ENCODE measurements at regions not wholly inside any gene's neighbourhood (a gene's known extent, or its start where the extent isn't known, plus 50 kb on each side); places are given as distances from the start of the nearest gene placed in this dataset.

DNA sequence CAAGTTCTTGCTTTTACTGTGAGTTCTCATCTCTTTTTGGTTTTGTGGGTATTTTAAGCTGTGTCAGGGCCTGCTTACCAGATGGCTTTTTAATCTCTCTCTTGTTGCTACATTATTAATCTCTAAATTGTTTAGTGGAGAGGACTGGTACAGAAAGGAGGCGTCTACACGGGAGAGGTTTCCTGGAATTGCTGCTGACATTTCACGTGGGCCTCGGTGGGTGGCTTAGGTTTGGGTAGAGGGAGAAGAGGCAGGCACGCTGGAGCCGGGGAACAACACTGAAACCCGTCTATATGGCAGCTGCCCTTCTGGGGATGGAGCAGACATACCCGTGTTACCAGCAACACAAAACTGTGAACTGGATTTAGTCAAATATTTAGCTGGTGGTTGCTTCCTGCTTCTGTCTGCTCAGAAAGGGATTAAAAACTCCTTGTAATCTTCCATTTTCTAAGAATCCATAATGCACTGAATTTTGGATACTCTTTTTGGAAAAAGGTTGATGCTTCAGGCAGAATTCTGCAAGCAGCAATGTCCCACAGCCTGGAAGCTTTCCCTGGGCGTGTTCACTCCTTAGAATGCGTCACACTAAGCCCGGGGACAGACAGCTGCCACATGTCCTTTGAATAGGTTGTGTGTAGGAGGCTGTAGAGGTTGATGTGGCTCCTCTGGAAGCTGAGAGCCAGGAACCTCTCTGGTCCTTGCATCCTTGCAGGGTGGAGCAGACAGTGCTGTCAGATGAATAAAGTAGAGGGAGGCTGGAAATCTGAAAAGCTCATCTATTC, 199.8 kb upstream of the GATB start:
- H3K9me3 ChIP-seq, result no peaks in the 10 kb centered on the region
- intact Hi-C loops (cut with DNase I; ENCODE audit: low total_unique reads), result no loop called here
- H3K36me3 ChIP-seq, result no peaks in the 10 kb centered on the region
- H3K4me3 ChIP-seq, result no peak overlapping the region
- no peak for DNase-seq
- no peak overlapping the region for H3K27ac ChIP-seq
- no peaks in the 10 kb centered on the region for H3K4me1 ChIP-seq
- no peaks in the 10 kb centered on the region for H3K27me3 ChIP-seq
- TF ChIP-seq, protein P1, sequence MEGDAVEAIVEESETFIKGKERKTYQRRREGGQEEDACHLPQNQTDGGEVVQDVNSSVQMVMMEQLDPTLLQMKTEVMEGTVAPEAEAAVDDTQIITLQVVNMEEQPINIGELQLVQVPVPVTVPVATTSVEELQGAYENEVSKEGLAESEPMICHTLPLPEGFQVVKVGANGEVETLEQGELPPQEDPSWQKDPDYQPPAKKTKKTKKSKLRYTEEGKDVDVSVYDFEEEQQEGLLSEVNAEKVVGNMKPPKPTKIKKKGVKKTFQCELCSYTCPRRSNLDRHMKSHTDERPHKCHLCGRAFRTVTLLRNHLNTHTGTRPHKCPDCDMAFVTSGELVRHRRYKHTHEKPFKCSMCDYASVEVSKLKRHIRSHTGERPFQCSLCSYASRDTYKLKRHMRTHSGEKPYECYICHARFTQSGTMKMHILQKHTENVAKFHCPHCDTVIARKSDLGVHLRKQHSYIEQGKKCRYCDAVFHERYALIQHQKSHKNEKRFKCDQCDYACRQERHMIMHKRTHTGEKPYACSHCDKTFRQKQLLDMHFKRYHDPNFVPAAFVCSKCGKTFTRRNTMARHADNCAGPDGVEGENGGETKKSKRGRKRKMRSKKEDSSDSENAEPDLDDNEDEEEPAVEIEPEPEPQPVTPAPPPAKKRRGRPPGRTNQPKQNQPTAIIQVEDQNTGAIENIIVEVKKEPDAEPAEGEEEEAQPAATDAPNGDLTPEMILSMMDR (IDR thresholded peaks at IDR 0.05), result no peak
- TF ChIP-seq POLR2A (IDR thresholded peaks at IDR 0.05), result no peak

DNA sequence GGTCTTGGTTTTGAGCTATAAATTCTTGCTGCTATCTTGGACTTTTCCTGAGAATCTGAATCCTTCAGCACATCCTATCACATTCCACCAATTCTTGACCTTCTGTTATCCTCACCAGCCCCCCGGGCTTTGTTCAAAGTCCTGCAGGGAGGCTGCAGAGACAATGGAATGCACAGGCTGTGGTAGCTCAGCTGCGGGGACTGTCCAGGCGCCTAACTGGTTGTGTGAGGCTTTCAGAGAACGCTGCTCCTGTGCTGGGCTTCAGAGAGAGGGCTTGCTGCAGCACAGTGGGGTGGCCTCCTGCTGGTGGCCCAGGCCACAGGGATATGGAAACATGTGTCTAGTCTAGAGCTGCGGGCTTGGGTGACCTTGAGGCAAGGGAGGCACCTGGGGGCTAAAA, 196.3 kb upstream of the GATB start:
- intact Hi-C loops (cut with DNase I; ENCODE audit: low total_unique reads), result no loop called here
- DNase-seq, result no peak
- no peaks in the 10 kb centered on the region for H3K27me3 ChIP-seq
- H3K27ac ChIP-seq, result no peak overlapping the region
- H3K9me3 ChIP-seq, result no peaks in the 10 kb centered on the region
- H3K36me3 ChIP-seq, result no peaks in the 10 kb centered on the region
- H3K4me1 ChIP-seq, result no peaks in the 10 kb centered on the region
- H3K4me3 ChIP-seq, result no peak overlapping the region
- TF ChIP-seq POLR2A (IDR thresholded peaks at IDR 0.05), result no peak
- TF ChIP-seq, protein P1 (IDR thresholded peaks at IDR 0.05), result no peak

DNA sequence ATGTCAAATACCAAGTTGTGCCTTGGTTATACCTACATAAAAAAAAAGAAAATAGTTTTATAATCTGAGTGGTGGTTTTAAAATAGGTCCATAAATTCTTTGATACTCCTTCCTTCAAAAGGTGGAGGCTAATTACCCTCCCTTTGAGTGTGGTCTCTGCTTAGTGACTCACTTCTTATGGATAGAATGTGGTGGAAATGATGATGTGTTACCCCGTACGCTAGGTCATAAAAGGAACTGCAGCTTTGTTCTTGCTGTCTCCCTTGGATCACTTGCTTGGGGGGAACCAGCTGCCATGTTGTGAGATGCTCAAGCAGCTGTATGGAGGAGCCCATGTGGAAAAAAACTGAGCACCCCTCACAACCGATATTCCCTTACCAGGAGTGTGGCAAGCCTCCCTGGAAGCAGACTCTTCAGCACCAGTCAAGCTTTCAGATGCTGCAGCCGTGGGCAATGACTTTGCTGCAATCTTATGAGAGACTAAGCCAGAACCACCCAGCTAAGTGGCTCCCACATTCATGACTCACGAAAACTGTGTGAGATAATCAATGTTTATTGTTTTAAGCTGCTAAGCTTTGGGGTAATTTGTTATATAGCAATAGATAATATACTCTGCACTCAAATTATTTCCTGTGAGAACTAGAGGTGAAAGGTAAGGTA, 195.0 kb upstream of the GATB start:
- no peak for TF ChIP-seq POLR2A (IDR thresholded peaks at IDR 0.05)
- TF ChIP-seq, protein P1 (IDR thresholded peaks at IDR 0.05), result no peak
- Histone ChIP-seq H3K4me1 (no peaks in the 10 kb centered on the region), H3K27ac (no peak overlapping the region), H3K9me3 (no peaks in the 10 kb centered on the region), H3K27me3 (no peaks in the 10 kb centered on the region), H3K36me3 (no peaks in the 10 kb centered on the region), H3K4me3 (no peak overlapping the region)
- intact Hi-C loops (cut with DNase I; ENCODE audit: low total_unique reads), result no loop called here
- no peak for DNase-seq

DNA sequence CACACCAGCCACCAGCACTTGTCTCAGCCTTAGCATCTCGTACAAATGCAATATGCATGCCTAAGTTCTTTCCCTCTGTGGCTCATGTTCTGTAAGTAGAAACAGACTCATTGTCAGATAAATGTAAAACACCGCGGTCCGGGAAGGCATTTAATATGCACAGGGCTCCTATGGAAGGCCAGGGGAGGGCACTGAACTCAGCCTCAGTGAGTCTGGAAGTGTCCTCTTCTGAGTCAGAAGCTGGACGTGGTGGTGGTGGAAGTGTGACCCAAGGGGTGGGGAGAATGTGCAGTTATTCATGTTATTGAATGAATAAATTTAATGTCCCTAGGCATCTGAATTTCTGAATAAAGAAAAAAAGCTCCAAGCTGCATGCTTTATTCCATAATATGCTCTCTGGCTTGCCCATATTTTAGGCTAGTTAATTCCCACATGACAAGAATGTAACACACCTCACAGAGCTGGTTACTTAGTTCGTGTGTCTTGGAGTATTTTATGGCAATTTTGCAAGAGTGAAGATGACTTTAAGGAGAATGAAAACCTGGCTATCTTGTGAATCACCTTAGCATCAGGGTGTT, 193.1 kb upstream of the GATB start:
- TF ChIP-seq, protein P1 (IDR thresholded peaks at IDR 0.05), result no peak
- TF ChIP-seq POLR2A (IDR thresholded peaks at IDR 0.05), result no peak
- H3K9me3 ChIP-seq, result no peaks in the 10 kb centered on the region
- H3K4me1 ChIP-seq, result no peaks in the 10 kb centered on the region
- H3K27me3 ChIP-seq, result no peaks in the 10 kb centered on the region
- no peak for DNase-seq
- intact Hi-C loops (cut with DNase I; ENCODE audit: low total_unique reads), result no loop called here
- no peak overlapping the region for H3K4me3 ChIP-seq
- no peaks in the 10 kb centered on the region for H3K36me3 ChIP-seq
- no peak overlapping the region for H3K27ac ChIP-seq

DNA sequence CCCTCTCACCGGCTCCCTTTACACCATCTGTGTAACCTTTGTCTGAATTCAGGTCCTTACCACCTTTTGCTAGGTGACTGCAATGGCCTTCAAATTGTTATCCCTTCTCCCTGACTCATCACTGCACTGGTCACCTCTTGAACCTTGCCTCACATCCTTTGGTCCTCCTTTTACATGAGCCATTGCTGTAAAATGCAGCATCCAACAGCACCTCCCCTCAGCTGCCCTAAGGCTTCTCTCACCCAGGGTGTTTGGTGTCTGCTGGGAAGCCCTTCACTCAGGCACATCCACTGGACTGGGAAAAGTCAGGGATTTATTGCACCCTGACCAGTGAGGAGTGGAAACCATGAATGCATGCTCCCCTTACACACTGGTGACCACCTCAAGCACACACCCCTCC, 192.5 kb upstream of the GATB start:
- Histone ChIP-seq H3K27ac (no peak overlapping the region), H3K4me3 (no peak overlapping the region), H3K27me3 (no peaks in the 10 kb centered on the region), H3K4me1 (no peaks in the 10 kb centered on the region), H3K9me3 (no peaks in the 10 kb centered on the region), H3K36me3 (no peaks in the 10 kb centered on the region)
- DNase-seq, result no peak
- intact Hi-C loops (cut with DNase I; ENCODE audit: low total_unique reads), result no loop called here
- TF ChIP-seq, protein P1 (IDR thresholded peaks at IDR 0.05), result no peak
- no peak for TF ChIP-seq POLR2A (IDR thresholded peaks at IDR 0.05)
